GM21526 (cell line): ENCODE measurements at regions not wholly inside any gene's neighbourhood (a gene's known extent, or its start where the extent isn't known, plus 50 kb on each side); places are given as distances from the start of the nearest gene placed in this dataset.
"Not testable (repeated sequence)": the region's sequence is repeated elsewhere in the genome, so short reads cannot be mapped to it uniquely, and the experiment has no call there.

Source experiments
- ATAC-seq: cut with Tn5 transposase; IDR thresholded peaks from one replicate; pipeline ENCODE4 v1.9.1; 2021; ENCODE audit warnings: moderate library complexity; ENCODE audit not compliant: unreplicated experiment, low FRiP score

DNA sequence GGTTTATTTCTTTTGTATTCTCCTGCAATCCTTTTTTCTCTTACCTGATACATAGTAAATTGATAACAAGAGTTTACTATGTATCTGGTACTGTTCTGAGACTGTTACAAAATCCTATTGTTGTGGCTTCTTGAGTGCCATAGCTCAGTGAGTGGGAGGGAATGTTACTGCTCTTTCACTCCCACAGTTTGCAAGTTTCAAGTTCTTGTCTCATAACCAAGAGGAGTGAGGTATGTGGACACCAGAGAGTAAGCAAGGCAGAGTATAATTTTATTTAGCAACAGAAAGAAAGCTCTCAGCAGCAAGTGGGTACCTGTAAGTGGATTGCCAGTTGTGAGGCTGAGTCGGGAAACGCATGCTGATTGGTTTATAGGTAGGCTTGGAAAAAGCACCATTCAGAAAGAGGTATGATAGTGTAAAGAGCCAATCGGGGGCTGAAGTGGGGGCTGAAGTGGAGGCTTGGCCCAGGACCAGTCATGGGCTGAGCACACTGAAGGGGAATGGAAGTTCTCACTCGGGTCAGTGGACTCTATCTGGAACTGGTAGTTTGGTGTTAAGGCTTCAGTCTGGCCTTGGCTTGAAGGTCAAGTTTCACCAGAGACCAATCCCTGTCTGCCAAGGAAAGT is 850.8 kb downstream of the TMTC2 start:
- no peak for ATAC-seq

DNA sequence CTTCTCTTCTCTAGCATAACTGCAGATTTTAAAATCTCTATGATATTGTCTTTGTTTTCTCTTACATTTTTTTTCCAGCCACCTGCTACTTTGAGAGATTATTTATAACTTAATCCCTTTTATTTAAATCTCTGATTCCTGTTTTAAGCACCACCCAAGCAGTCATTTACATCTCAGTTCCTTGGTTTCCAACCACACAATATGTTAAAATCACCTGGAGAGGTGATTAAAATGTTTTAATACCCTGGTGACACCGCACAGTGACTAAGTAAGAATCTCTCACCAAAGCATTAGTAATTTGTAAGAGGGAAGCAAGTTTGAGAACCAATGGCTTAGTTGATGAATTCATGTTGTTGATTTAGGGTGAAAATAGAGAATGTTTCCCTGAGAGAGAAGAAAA is 849.8 kb downstream of the TMTC2 start:
- ATAC-seq: no peak

DNA sequence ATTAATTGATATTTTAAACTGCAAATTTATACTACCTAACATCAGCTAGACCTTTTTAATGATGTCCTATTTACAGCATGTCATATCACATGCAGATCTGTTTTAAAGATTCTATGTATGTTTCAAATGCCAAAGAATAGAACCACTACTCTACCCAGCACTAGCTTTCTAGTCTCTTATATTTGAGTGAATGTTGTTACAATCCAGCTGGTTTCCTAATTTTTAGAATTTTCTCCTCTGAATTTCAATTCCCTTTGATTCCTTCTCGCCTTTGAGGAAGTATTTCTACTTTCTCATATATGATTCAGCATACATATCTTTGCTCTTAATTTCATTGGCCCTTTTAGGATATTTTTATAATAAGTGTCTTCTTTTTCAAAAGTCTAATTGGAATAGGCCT is 841.9 kb downstream of the TMTC2 start:
- ATAC-seq: no peak

DNA sequence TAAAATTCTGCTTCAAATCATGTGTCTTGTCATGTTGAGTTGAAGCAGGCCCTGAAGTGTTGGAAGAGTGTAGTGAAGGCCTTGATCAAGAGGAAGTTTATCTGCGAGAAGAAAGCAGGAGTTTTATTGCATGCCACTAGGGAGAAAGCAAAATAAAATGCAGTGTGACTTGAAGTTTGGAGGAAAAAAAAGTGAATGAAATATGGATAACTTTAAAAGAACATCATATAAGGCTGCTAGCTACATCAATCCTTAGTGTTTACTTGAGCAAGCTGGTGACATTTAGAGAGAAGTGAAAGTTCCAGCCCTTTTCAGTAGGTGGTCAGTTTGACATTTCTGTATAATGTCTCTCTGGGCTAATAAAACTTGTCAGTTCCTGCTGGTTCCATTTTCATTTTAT is 841.1 kb downstream of the TMTC2 start:
- ATAC-seq: no peak

DNA sequence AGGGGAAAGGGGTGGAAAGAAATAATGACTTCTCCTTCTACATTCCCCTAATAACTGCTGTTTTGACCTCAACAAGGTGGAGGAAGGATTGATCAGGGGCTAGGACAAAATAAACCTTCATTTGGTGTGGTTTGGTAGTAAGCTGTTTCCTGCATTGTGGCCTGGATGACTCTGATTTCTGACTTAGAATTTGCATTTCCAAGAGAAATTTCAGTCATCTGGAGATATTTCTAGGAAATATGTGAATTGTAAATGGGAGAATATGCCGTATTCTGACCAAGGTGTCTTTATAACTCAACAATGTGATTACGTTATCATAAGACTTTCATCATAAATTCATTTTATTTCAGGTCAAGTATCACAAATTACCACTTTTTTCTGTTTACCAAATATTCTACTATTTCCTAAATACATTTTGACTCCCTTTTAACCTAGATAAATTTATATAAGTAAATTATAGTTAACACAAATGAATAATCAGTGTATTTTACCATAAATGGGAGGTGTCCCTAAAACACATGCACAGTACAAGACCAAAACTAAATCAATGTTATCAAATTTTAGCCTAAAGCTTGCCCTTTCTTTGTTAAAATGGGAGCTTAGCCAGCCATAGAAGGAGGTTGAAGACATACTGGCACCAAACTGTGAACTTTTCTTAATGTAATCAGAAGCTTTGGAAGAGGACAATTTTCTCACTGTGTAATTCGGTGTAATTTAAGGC is 828.8 kb downstream of the TMTC2 start:
- no peak for ATAC-seq

DNA sequence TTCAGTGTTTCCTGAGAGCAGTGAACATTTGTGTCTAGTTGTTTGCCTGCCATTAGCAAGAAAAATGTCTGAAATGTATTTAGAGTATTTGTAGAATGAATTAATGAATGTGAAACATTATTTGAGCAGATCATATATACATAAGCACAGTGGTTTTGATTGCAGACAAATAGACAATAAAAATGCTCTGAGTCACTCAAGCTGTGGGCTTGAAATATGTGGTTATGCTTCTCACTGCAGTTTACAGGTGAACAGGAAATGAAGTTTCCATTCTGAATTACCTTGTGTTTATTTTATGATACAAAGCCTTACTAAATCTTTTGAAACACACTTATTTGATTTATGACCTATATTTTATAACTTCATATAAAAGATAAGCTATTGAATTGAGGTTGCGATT is 827.7 kb downstream of the TMTC2 start:
- no peak for ATAC-seq

DNA sequence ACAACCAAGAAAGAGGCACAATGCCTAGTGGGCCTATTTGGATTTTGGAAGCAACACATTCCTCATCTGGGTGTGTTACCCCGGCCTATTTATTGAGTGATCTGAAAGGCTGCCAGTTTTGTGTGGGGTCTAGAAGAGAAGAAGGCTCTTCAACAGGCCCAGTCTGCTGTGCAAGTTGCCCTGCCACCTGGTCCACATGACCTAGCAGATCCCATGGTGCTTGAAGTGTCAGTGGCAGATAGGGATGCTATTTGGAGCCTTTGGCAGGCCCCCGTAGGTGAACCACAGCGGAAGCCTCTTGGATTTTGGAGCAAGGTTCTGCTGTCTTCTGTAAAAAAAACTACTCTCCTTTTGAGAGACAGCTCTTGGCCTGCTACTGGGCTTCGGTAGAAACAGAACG is 820.1 kb downstream of the TMTC2 start:
- no peak for ATAC-seq

DNA sequence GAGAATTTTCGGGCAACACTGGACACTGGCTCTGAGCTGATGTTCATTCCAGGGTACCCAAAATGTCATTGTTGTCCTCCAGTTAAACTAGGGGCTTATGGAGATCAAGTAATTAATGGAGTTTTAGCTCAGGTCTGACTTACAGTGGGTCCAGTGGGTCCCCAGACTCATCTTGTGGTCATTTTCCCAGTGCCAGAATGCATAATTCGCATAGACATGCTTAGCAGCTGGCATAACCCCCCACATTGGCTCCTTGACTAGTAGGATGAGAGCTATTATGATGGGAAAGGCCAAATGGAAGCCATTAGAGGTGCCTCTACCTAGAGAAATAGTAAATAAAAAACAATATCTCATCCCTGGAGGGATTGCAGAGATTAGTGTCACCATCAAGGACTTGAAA is 818.9 kb downstream of the TMTC2 start:
- no peak for ATAC-seq

DNA sequence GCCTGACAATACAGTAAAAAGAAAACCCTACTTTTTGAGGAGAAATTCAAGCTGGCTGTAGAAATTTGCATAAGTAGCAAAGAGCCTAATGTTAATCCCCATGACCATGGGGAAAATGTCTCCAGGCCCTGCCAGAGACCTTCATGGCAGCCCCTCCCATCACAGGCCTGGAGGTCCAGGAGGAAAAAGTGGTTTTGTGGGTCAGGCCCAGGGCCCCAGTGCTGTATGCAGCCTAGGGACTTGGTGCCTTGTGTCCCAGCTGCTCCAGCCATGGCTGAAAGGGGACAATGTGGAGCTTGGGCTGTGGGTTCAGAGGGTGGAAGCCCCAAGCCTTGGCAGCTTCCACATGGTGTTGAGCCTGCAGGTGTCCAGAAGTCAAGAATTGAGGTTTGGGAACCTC is 813.2 kb downstream of the TMTC2 start:
- ATAC-seq: not testable (repeated sequence)

DNA sequence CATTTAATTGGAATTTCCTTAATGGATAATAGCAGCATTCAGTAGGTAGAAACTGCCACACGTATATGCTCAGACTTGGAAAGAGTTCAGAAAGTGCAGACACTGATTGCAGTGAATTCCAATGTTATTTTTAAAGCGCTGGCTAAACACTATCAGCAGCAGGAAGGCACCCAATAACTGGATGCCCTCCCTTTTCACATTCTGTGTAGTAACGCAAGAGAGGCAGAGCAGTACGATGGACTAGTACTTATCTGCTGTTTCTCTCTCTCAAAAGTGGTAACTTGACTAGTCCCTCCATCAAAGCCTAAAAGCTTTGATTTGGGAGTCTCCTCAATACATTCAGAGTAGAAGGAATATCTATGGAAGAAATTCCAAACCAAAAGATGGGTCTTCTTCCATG is 791.0 kb downstream of the TMTC2 start:
- no peak for ATAC-seq

DNA sequence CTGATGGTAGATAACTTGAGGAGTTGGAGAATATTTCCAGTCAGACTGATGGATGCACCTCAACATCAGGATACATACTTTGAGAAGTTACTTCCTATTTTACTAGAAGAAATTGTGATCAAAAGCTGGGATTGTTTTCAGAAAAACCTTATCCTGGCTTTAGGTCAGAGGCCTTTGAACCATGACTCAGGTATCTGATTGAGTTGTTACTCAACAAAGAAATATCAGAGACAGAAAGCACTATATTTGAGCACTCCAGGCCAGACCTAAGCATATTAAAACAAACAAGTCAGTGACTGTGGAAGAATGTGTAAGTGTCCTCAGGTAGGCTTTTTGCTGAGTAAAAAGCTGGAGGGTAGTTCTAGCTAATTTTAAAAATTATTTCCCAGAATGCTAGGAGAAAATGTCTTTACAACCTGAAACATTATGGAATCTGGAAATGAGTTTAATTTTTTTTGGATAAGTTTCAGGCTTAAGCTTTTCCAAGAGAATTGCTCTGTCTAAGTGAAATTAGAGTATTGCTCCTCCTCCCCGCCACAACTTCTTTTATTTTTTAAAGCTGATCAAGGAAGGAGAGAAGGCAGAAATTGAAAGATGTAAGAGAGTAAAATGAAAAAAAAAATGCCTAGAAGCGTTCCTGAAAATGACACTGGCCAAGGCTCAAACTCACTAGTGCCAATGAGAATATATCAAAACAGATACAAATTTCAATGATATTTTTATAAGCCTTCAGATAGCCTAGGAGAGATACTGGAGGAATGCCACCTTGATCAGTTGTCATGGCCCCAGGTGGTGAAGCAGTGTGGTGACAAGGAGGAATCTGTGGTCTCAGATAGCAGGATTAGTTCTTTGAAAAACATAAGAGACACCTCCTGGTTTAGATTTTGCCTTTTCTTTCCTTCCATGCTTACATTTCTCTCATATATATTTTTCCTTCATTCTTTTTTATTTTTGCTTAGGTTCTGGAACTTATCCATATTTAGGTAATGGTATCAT is 790.3 kb downstream of the TMTC2 start:
- ATAC-seq: no peak

DNA sequence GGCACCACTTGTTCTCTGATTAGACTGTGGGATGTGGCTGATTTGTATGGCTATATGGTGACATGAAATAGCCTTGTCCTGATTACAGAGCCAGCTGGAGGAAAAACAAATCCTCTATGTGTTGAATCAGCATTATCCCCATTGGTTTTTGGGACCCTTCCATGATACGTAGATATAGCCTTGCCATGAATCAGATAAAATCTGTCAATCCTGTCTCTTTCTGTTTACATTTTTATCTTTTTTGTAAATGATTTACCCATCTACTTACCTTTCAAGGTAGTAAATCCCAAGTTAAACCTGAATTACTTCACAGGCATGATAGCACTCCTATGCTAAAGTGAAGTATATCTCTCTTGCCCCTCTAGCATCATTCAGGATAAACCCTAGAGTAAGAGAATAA is 789.3 kb downstream of the TMTC2 start:
- no peak for ATAC-seq

DNA sequence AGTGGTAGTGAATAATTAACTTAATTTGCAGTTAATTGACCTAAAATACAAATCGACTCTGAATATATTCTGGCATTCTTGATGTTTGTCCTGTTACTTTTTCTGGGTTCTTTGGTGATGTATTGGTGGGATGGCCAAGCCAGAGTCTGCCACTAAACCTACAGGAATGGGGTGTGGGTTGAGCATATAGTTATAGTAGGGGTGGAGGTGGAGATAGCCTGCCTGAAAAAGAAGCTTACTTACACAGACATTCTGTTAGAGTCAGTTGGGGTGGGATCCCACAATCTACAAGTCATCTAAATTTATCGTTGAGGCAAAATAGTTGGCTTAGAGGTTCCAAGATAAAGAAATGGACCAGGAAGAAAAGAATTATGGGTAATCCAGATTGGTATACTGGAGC is 787.7 kb downstream of the TMTC2 start:
- no peak for ATAC-seq

DNA sequence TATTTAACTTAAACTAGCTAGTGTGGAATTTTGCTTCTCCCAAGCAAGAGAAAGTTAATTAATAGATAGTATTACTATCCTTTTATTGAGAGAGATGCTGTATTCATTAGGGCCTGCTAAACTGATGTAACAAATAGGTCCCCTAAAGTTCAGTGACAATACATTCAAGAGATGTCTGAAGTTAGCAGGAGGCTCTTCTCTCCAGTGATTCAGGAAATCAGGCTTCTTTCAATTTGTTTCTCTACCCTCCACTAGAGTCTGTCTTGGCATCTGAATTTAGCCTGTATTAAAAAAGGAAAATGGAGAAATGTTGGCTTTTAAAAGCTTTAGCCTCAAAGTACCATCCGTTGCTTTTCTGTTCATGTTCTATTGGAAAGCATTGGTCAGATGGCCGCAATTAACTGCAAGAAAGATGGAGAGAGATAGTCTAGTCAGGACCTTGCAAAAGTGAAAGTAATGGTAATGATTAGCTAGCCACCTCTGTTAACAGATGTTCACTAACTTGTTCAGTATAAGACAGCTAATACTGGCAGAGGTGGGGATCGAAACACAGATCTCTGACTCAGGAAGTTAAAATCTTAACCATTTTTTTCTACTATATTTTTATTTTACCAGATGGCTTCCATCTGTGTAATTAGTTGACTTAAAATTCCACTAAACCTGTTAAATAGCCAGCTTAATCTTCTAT is 786.8 kb downstream of the TMTC2 start:
- ATAC-seq: peak; percentile 87

DNA sequence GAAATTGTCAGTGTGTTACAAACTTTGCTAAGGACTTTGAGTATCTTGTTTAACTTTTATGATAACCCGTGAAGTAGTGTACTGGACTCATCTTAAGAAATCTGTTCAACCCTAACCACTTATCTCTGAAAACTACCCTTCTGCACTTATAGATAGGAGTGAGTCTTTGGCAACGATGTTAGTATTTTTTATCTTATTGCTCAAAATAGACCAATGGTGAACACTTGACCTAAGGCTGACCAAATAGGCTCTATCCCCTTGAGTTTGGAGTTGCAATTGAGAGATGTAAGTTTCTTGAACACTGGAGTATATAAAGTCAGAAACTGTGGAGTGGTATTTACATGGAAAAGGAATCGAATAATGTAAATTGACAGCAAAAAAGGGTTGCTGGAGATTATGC is 786.1 kb downstream of the TMTC2 start:
- ATAC-seq: no peak

DNA sequence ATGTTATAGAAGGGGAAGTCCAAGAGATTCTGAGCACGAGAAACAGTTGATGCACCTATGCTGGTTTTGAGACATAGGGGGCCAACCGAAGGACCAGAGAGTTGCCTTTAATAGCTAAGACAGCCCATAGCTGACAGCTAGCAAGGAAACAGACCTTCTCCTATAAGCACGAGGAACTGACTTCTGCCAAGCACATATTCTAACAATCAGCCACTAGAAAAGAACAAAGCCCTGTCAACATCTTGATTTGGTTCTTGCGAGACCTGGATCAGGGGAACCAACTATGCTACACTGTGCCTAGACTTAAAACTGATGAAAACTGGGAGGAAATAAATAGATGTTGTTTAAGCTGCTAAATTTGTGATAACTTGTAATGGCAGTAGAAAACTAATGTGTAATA is 785.6 kb downstream of the TMTC2 start:
- no peak for ATAC-seq

DNA sequence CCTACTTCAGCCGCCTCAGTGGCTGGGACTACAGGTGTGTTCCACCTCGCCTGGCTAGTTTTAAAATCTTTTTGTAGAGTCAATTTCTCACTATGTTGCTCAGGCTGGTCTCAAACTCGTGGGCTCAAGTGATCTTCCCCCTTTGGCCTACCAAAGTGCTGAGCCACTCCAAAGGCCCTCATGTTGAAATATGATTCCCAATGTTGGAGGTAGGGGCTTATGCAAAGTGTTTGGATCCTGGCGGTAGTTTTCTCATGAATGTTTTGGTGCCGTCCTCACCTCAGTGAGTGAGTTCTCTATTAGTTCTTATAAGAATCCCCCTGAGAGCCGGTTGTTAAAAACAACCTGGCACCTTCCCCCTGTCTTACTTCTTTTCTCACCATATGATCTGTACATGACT is 784.6 kb downstream of the TMTC2 start:
- no peak for ATAC-seq

DNA sequence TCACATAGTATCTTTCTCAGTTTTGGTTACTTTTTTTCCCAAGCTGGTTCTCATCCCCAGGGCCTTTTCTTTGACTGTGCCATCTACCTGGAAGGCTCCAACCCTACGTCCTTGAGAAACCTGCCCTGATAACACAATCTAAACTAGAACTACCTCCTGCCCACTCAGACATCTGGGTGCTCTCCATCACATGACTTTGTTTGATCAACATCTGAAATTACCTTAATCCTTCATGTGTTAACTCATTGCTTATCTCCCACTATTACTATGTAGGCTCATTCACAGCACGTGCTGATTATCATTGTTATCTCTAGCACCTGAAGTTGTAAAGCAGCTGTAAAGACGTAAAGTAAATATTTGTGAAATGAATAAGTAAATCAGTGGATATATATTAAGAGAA is 784.0 kb downstream of the TMTC2 start:
- ATAC-seq: no peak

DNA sequence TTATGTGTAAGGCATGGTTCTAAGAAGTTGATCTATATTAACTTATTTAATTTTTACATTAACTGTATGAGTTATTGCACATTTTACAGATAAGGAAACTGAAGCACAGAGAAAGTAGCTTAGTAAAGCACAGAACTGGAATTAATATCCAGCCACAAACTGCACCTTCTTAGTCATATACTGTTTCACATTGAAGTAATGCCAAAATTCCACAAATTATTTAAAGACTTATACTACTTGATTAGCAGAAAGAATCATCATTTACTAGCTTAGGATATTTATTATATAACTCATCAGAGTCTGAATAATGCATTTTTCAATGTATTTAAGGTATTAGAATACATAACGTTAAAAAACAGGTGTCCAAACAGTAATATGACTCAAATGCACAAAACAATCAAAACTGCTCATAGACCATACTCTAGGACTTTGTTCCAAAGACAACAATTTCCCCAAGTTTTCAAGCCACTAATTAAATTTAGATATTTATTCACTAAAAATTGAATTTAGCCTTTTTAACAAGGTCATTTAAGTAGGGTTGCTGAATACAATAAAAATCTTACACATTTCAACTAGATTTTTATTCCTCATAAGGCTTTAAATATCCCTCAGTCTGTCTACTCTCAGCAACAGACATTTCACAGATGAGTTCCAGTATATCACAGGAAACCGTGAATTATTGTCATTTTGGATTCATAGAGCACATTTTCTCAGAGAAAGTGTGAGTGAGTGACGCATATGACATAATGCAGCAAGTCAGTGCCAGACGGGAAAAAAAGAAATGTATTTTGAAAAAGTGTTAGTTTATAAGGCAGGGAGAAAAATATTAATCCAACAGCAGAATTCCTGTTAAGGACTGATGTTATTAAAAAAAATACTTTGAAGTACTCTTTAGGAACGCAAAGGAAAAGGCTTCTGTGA is 782.5 kb downstream of the TMTC2 start:
- ATAC-seq: no peak

DNA sequence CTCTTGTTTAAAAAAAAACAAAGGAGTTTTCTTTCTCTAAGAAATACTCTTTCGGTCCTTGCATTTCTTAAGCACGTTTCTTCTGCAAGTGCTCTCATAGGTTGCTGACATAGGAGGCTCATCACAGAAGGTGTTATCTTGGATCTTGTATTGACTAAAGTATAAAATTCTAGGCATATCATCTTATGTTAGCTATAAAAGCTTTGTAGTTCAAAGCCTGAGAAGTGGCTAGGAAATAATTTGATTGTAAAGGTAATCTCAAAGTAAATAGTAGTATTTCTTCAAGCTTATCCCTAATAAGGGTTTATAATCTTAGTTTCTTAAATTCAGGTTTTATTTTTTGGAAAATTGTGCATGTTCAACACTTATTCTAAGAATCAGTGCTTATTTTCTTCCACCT is 778.9 kb downstream of the TMTC2 start:
- no peak for ATAC-seq
